NCI-H146 treated with DMSO at 0.1 percent for 48 hours (cell line): ENCODE measurements at regions not wholly inside any gene's neighbourhood (a gene's known extent, or its start where the extent isn't known, plus 50 kb on each side); places are given as distances from the start of the nearest gene placed in this dataset.
"Not testable (repeated sequence)": the region's sequence is repeated elsewhere in the genome, so short reads cannot be mapped to it uniquely, and the experiment has no call there.

ENCODE experiments used
- DNase-seq: peaks from one replicate; lab custom pipeline; 2025; ENCODE audit not compliant: unreplicated experiment; lab: John Stamatoyannopoulos, UW

DNA sequence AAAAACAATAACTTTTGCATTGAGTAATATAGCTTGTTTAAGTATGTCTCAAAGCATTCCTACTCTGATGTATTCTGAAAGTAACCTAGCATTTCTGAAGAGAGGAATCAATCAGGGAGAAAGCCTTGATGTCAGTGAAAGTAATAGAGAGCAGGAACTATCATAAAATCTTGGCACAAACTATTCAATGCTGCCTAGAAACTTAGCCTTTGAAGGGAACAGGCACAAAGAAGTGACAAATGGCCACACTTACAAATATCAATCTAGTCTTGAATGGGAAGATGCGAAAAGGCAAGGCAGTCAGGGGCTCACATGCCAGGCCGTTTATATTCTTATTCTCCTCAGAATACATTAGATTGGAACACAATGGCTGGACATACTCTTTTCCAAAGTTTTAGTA is 576.5 kb upstream of the ANO3 start:
- no peak for DNase-seq

DNA sequence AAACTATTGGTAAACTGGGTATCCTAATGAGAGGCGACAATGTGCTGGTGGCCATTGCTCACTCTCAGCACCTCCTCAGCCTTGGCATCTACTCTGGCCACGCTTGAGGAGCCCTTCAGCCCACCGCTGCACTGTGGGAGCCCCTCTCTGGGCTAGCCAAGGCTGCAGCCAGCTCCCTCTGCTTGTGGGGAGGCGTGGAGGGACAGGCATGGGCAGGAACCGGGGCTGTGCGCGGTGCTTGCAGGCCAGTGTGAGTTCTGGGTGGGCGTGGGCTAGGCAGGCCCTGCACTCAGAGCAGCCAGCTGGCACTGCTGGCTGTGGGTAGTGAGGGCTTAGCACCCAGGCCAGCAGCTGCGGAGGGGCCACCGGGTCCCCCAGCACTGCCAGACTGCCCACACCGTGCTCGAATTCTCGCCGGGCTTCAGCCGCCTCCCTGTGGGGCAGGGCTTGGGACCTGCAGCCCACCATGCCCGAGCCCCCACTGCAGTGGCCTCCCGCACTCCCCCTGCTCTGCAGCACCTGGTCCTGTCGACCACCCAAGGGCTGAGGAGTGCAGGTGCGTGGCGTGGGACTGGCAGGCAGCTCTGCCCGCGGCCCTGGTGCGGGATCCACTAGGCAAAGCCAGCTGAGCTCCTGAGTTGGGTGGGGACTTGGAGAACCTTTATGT is 575.9 kb upstream of the ANO3 start:
- DNase-seq: no peak

DNA sequence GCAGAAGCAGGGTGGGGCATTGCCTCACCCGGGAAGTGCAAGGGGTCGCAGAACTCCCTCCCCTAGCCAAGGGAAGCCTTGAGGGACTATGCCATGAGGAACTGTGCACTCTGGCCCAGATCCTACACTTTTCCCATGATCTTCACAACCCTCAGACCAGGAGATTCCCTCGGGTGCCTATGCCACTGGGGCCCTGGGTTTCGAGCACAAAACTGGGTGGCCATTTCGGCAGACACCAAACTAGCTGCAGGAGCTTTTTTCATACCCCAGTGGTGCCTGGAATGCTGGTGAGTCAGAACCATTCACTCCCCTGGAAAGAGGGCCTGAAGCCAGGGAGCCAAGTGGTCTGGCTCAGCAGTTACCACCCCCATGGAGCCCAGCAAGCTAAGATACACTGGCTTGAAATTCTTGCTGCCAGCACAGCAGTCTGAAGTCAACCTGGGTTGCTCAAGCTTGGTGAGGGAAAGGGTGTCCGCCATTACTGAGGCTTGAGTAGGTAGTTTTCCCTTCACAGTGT is 573.7 kb upstream of the ANO3 start:
- no peak for DNase-seq

DNA sequence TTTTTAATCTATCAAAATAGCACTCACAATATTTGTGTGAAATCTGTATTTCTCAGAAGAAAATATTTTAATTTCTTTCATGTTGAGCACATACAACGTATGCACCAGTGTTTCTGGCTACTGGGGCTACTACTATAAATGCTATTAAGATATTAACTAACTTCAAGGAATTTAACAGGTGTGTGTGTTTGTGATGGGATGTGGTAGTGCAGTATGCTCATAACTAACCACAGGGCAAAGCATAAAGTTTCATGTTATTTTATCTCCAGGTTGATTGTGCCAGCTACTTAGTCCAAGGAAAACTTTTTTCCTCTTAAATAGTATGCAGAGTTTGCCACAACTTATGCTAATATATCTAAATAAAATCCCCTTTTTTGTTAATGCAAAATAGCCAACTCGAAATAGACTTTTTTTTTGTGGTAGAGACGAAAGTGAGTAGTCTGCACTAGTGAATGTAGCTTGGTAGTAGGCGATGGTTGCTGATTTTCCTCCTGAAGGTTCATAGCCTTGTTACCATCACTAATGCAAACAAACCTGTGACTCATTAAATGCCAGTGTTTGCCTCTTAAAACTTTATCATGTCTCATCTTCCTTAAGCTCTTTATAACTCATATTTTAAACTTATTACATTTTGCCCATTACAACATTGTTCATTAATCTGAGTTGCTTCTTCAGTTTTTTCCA is 565.5 kb upstream of the ANO3 start:
- no peak for DNase-seq

DNA sequence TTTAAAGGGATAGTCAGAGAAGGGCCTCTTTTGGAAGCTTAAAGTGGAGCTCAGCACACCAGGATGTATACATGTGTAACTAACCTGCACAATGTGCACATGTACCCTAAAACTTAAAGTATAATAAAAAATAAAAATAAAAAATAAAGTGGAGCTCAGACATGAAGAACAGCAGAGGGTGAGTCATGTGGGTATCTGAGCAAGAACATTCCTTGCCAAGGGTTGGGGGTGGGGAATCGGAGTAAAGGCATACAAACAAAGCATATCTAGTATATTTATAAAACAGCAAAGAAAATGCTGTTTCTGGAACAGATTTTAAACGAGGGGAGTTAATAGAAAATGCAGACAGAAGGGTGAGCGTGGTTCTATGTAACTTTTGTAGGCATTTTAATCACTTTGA is 562.6 kb upstream of the ANO3 start:
- DNase-seq: no peak

DNA sequence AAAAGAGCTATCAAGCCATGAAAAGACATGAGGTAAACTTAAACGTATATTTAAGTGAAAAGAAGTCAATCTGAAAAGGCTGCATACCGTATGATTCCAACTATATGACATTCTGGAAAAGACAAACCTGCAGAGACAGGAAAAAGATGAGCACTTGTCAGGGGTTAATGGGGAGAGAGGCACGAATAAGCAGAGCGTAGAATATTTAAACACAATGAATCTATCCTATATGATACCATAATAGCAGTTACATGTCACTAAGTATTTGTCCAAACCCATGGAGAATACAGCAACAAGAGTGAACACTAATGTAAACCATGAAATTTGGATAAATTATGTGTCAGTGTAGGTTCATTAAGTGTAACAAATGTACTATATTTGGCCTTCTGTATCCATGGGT is 560.3 kb upstream of the ANO3 start:
- no peak for DNase-seq

DNA sequence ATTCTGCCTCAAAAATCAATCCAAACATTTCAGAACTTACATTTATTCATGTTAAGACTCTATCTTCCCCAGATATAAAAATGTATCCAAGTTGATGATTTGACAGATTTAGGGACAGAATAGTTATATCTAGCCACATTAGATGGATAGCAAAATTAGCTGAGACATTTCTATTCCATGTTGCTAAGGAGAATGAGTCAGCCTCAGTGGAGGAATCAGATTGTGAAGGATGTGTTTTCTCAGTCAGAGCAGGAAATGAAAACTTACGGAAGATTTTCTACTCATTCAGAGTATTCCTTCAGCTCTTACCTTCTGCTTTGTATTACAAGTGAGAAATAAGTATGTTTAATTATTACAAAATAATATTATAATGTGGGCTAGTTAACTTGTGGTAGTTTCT is 556.3 kb upstream of the ANO3 start:
- DNase-seq: no peak

DNA sequence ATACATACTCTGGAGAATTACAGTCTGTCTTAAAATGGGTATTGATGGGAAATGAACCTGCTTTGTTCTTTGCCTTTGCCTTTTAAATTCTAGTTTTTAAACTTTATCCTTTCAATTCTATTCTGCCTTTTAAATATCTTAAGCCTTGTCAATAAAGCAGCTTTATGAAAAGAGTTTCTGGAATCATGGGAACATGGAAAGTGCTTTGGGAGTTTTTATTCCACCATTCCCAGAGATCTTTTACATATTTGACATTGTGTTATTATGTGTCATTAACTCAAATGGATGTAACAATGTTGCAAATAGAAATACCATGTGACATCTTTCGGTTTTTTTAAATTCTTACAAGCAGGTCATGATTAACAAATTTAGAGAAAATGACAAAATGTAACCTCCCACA is 555.7 kb upstream of the ANO3 start:
- no peak for DNase-seq

DNA sequence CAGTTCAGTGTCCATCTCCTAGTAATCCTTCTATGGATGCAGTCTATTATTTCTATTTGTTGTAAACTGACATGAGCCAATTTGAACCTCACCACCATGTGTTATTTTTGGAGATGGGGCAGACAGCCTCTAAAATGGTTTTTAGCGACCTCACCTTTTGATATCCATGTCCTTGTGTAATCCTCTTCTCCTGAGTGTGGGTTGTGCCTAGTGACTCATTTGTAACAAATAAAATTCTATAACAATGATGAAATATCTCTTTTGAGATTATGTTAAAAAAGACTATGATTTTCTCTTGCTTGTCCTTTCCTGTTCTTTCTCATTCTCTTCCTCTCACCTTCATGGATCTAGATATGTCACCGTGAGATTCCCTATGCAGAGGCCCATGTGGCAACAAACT is 554.6 kb upstream of the ANO3 start:
- no peak for DNase-seq

DNA sequence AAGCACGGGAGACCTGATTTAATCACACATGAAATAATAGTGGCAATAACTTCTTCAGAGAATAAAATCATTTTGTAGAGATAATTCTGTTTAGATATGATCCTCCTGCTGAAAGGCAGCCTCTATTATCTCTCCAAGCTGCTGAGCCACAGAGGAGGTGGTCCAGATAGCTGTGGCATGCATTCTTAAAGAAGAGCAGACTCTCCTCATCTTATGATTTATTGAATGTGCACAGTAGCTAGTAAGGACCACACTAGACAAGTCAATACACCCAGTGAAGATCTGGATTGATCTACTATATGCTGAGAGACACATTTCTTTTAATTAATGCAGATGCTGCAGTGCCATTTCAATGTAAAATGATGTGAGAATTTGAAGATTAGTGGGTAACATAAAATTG is 552.9 kb upstream of the ANO3 start:
- DNase-seq: no peak

DNA sequence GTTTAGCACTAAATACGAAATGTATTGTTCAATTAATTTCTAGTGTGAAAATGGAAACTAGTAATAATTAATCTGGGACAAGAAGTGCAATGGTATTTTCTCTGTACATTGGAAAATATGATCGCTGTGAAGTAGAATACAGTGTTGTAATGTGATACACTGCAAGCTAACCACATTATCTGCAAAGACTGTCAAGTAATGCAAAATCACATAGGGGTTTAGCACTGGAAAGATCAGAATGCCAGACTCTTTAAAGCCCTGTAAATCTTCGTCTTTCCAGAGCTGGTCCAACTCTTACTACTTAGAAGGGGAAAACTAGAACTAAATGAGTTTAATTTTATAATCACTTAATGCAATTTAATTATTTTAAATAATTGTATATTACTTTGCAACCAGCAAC is 544.5 kb upstream of the ANO3 start:
- DNase-seq: no peak

DNA sequence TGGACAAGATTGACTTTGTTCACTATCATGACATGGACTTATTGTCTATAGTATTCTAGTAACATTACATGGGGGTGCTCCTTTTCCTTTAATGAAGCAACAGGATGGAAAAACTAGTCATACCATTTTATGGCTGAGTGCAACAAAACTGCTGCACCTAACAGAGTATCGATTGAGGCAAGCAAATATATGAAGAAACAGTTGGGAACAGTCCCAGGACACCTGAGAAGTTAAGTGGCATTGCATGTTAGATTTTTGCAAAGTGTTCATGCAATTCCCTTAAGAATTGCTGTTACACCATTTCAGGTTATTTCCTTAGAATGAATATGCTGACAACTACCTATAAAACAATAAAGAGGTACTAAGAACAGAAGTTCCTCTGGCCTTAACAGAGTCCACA is 541.5 kb upstream of the ANO3 start:
- no peak for DNase-seq

DNA sequence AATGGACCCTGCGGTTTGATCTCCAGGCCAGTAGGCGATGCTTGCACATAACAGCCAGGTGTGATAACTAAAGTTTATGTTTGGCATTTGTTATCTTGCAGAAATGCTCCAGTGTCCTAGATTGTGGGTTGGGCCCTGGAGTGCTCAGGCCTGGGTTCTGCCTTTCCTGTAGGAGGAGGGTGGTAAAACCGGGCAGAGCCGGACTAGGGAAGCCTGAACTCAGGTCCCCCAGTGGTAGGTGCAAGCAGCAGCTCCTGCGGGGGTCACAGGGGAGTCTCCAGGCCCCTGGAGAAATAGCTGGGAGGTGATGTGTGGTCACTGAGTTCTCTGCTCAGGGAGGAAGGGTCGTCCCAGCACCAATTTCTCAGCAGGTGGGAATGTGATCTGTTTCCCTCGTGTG is 538.3 kb upstream of the ANO3 start:
- no peak for DNase-seq

DNA sequence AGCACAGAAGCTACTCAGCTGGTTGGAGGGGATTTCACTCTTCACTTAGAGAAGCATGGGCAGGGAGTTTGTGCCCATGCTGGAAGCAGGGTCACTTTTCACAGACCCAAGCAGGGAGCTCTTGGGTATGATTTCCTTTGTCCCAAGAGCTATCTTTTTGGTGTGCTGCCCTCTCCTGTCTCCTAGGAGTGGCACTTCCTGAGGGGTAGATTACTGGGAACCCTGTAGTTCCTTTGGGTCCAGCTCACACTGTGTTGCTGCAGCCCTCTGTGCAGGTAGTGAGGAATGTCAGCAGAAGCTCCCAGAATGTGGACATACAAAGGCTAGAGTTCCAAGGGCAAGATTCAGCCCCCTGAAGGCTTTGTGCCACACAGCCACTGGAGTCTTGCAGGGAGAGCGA is 537.1 kb upstream of the ANO3 start:
- DNase-seq: no peak

DNA sequence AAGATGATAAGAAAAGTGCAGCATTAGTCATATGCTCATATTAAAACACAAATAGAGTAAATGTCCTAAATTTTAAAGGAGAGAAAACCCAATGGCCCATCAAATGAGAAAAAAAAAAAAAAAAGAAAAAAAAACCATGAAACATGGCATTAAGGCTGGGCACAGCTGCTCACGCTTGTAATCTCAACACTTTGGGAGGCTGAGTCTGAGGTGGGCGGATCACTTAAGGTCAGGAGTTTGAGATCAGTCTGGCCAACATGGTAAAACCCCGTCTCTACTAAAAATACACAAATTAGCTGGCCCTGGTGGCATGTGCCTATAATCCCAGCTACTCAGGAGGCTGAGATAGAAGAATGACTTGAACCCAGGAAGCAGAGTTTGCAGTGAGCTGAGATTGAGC is 515.5 kb upstream of the ANO3 start:
- no peak for DNase-seq

DNA sequence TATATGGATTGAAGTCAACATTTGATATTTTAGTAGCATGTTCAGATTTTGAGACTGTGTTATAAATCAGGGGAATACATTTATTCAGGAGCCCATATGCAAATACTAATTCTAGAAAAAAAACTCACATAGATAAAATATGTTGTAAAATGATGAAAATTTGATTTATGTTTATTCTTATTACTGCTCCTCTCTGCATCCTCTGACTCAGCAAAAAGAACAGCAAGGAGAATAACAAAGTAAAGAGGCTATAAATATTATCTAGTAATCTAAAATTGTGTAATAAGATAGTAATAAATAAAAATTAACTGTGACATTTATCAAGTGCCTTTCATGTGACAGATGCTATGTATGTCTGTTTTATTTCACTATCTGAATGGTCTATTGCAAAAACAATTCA is 507.2 kb upstream of the ANO3 start:
- no peak for DNase-seq

DNA sequence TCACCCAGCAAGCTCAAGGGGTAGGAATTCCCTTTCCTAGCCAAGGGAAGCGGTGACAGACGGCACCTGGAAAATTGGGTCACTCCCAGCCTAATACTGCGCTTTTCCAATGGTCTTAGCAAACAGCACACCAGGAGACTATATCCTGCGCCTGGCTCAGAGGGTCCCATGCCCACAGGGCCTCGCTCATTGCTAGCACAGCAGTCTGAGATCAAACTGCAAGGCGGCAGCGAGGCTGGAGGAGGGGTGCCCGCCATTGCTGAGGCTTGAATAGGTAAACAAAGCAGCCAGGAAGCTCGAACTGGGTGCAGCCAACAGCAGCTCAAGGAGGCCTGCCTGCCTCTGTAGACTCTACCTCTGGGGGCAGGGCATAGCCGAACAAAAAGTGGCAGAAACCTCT is 500.4 kb upstream of the ANO3 start:
- not testable (repeated sequence) for DNase-seq

DNA sequence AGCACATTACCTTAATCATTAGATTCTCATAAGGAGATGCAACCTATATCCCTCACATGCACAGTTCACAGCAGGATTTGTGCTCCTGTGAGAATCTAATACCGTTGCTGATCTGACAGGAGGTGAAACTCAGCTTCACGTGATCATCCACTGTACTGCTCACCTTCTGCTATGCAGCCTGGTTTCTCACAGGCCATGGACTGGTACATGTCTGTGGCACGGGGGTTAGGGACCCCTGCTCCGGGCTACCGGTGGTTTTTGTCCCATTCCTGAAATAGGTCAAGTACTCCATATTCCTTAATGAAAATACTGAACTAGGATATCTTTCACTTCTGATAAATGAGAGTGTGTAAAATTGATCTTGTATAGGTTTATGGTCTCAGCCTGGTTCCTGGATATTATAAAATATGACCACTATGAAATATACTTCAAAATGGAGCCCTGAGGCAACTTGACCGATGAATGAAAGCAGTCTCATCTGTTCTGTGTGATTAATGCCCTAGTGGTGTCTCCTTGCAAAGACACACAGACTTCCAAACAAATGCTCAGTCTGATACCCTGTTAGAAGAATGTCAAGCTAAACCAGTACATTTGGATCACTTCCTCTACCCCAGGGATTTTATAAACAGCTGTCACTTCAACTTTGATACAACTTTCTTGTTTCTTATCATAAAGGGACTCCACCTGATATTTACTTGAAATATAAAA is 492.9 kb upstream of the ANO3 start:
- no peak for DNase-seq

DNA sequence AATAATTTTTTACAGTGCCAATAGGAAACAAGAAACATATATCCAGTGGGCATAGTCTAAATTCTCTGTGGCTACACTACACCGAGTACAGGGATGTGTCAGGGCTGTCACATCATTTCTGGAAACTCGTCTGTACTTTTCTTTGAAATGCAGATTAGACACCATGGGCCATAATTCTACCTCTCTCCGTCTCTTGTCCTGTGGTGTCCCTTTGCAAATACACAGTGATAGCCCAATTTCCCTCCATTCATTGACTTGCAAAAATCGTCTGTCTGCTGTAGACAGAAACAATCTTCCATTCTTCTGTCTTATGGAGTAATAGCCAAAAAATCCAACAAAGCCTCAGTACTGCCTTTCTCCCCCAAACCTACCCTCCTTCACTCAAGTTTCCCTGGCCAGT is 487.1 kb upstream of the ANO3 start:
- no peak for DNase-seq

DNA sequence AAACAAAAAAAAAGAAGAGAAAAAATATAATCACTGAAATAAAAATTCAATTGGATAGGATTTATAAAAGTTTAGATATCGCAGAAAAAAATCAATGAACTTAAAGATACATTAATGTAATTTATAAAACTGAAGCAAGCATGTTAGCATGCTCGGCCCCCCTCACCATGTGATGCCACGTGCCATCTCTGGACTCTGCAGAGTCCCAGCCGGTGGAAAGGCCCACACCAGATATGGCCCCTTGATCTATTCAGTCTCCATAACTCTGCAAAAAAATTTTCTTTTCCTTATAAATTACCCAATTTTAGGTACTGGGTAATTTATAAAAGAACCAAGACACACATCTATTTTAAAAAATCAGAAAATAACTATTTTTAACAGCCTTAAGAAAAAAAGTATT is 476.0 kb upstream of the ANO3 start:
- no peak for DNase-seq

DNA sequence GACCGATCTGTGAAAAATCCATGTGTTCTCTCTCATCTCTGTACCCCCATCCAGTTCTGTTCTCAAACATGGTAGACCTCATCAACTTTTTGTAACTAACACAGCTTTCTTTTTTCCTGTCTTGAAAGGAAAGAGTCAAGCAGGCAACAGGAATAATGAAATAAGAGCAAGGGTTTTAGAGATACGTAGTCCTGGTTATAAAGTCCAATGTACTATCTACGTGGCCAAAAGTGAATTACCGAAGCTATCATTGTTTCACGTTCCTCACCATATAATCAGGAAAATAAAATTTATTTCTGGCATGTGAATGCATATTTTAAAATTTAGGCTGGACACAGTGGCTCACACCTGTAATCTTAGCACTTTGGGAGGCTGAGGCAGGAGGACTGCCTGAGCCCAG is 472.2 kb upstream of the ANO3 start:
- DNase-seq: no peak

DNA sequence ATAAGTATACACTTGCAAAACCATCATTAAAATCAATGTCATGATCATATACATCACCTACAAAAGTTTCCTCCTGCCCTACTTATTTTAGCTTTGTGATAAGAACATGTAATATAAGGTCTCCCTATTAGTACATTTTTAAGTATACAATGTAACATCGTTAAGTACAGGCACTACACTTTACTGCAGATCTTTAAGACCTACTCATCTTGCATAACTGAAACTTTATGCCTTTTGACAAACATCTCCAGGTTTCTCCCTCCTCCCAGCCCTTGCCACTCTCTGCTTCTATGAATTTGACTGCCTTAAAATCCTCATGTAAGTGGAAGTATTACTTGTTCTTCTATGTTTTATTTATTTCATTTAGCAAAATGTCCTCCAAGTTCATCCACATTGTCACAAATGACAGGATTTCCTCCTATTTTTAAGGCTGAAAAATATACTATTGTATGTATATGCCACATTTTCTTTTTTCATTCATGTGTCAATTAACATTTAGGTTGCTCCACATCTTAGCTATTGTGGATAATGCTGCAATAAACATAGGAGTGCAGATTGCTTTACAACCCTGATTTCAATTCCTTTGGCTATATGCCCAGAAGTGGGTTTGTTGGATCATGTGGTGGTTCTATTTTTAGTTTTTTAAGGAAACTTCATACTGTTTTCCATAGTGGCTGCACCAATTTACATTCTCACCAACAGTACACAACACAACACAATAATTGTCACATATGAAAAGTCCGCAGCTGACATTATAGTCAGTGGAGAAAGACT is 471.1 kb upstream of the ANO3 start:
- no peak for DNase-seq
